Trophoblast cell (in vitro differentiated cells and primary cell): ENCODE measurements at regions not wholly inside any gene's neighbourhood (a gene's known extent, or its start where the extent isn't known, plus 50 kb on each side); places are given as distances from the start of the nearest gene placed in this dataset.

ENCODE experiments used
- DNase-seq, 2 donors: peaks; one replicate each; pipeline ENCODE4 v3.0.0-alpha.2; 2016
- H2AFZ ChIP-seq: 2 replicates; pipeline ENCODE4 v1.6.1; 2013; ENCODE audit warnings: low read length, moderate library complexity, mild to moderate bottlenecking; ENCODE audit not compliant: insufficient read depth, poor library complexity
- H2AK5ac ChIP-seq: 2 replicates; pipeline ENCODE4 v1.6.1; 2013; ENCODE audit warnings: mild to moderate bottlenecking, low read length
- H2BK120ac ChIP-seq: 2 replicates; pipeline ENCODE4 v1.6.1; 2013; ENCODE audit warnings: low read length, mild to moderate bottlenecking, moderate library complexity; ENCODE audit not compliant: insufficient read depth, poor library complexity
- H2BK12ac ChIP-seq: 2 replicates; pipeline ENCODE4 v1.6.1; 2013; ENCODE audit warnings: mild to moderate bottlenecking, low read length, moderate library complexity
- H2BK5ac ChIP-seq: 2 replicates; pipeline ENCODE4 v1.6.1; 2013; ENCODE audit warnings: low read length, low read depth, moderate library complexity, mild to moderate bottlenecking; ENCODE audit not compliant: poor library complexity
- H3K14ac ChIP-seq: 2 replicates; pipeline ENCODE4 v1.6.1; 2013; ENCODE audit warnings: mild to moderate bottlenecking, low read length
- H3K18ac ChIP-seq: 2 replicates; pipeline ENCODE4 v1.6.1; 2013; ENCODE audit warnings: mild to moderate bottlenecking, low read length
- H3K23ac ChIP-seq: 2 replicates; pipeline ENCODE4 v1.6.1; 2013; ENCODE audit warnings: low read length
- H3K27ac ChIP-seq: 2 replicates; pipeline ENCODE4 v1.5.1; 2013; ENCODE audit warnings: low read depth, mild to moderate bottlenecking, inconsistent platforms, low read length, moderate library complexity
- H3K27me3 ChIP-seq: 2 replicates; pipeline ENCODE4 v1.6.1; 2013; ENCODE audit warnings: inconsistent platforms, mild to moderate bottlenecking, low read length, moderate library complexity; ENCODE audit not compliant: insufficient read depth
- H3K36me3 ChIP-seq, 2 experiments: 1 replicate in 1 of 2; 2 replicates in 1 of 2; pipeline ENCODE4 v1.6.1; 2013; ENCODE audit warnings: low read length in 2 of 2, mild to moderate bottlenecking in 2 of 2, moderate library complexity in 1 of 2; ENCODE audit not compliant: insufficient read depth in 2 of 2, control insufficient read depth in 1 of 2
- H3K4ac ChIP-seq: 2 replicates; pipeline ENCODE4 v1.6.1; 2013; ENCODE audit warnings: low read depth, mild to moderate bottlenecking, low read length, moderate library complexity
- H3K4me1 ChIP-seq, 2 experiments: 1 replicate in 1 of 2; 2 replicates in 1 of 2; pipeline ENCODE4 v1.6.1; 2013; ENCODE audit warnings: low read length in 2 of 2, mild to moderate bottlenecking in 2 of 2, moderate library complexity in 1 of 2; ENCODE audit not compliant: insufficient read depth in 2 of 2, control insufficient read depth in 1 of 2
- H3K4me2 ChIP-seq: 2 replicates; pipeline ENCODE4 v1.6.1; 2013; ENCODE audit warnings: inconsistent platforms, mild to moderate bottlenecking, low read length, moderate library complexity
- H3K4me3 ChIP-seq: 2 replicates; pipeline ENCODE4 v1.5.1; 2013; ENCODE audit warnings: mild to moderate bottlenecking, low read depth, low read length, inconsistent platforms
- H3K79me1 ChIP-seq: one replicate; pipeline ENCODE4 v1.6.1; 2013; ENCODE audit warnings: low read length
- H3K79me2 ChIP-seq: 2 replicates; pipeline ENCODE4 v1.6.1; 2013; ENCODE audit warnings: low read length, mild to moderate bottlenecking; ENCODE audit not compliant: control insufficient read depth, insufficient read depth, poor library complexity
- H3K9ac ChIP-seq: 2 replicates; pipeline ENCODE4 v1.6.1; 2013; ENCODE audit warnings: mild to moderate bottlenecking, low read length
- H3K9me3 ChIP-seq: 2 replicates; pipeline ENCODE4 v1.6.1; 2013; ENCODE audit warnings: low read depth, mild to moderate bottlenecking, control low read depth, inconsistent platforms, low read length; ENCODE audit not compliant: insufficient read depth
- H4K12ac ChIP-seq: 2 replicates; pipeline ENCODE4 v1.6.1; 2013; ENCODE audit warnings: low read depth, mild to moderate bottlenecking, low read length, moderate library complexity
- H4K8ac ChIP-seq: 2 replicates; pipeline ENCODE4 v1.6.1; 2013; ENCODE audit warnings: low read depth, mild to moderate bottlenecking, low read length, moderate library complexity
- H4K91ac ChIP-seq: one replicate; pipeline ENCODE4 v1.6.1; 2013; ENCODE audit warnings: low read depth, mild to moderate bottlenecking, low read length, moderate library complexity
- WGBS: extraction: QIAGEN DNeasy Blood & Tissue Kit; methylation state at CpG from one replicate; pipeline ENCODE4 v1.1.7; 2013; ENCODE audit warnings: missing lambda C conversion rate; ENCODE audit not compliant: insufficient read length, insufficient coverage; ENCODE audit errors: extremely low coverage; 5-methylcytosine and 5-hydroxymethylcytosine counted together

- no peaks in the 10 kb centered on the region for H3K9me3 ChIP-seq
- no peak overlapping the region for H3K27ac ChIP-seq
- H3K27me3 ChIP-seq: no peaks in the 10 kb centered on the region
- no peak overlapping the region for H3K4me3 ChIP-seq
- H3K4ac ChIP-seq: no peak overlapping the region
- H4K12ac ChIP-seq: no peak overlapping the region
- no peak overlapping the region for H4K91ac ChIP-seq
- H3K4me1 ChIP-seq: no peaks in the 10 kb centered on the region
- H2BK5ac ChIP-seq: no peak overlapping the region
- no peak overlapping the region for H4K8ac ChIP-seq
- H3K18ac ChIP-seq: no peak overlapping the region
- H2BK120ac ChIP-seq: no peak overlapping the region
- H3K79me2 ChIP-seq: no peaks in the 10 kb centered on the region
- no peak overlapping the region for H3K4me2 ChIP-seq
- H2BK12ac ChIP-seq: no peak overlapping the region
- no peak overlapping the region for H3K9ac ChIP-seq
- H3K36me3 ChIP-seq: no peaks in the 10 kb centered on the region
- no peak overlapping the region for H3K14ac ChIP-seq
- H3K79me1 ChIP-seq: no peaks in the 10 kb centered on the region
- WGBS: no CpG with 5 or more reads among the region's 4 CpGs
- DNase-seq: peak in 1 of 2 donors; percentile 20
- no peak overlapping the region for H3K23ac ChIP-seq
- no peak overlapping the region for H2AK5ac ChIP-seq
- H2AFZ ChIP-seq: no peak overlapping the region
Observed at GRCh38 chr12:127238107-127238506, 1028.9 kb upstream of the TMEM132C start.

GRCh38 chr12:127239781-127240180 is 1027.2 kb upstream of the TMEM132C start:
- H3K14ac ChIP-seq: no peak overlapping the region
- no peak overlapping the region for H3K4me2 ChIP-seq
- H3K9me3 ChIP-seq: no peaks in the 10 kb centered on the region
- H2BK5ac ChIP-seq: no peak overlapping the region
- H3K4me3 ChIP-seq: no peak overlapping the region
- H3K36me3 ChIP-seq: no peaks in the 10 kb centered on the region
- H2BK12ac ChIP-seq: no peak overlapping the region
- no peak overlapping the region for H2AFZ ChIP-seq
- DNase-seq: no peak
- H3K79me1 ChIP-seq: no peaks in the 10 kb centered on the region
- H4K8ac ChIP-seq: no peak overlapping the region
- no peak overlapping the region for H4K91ac ChIP-seq
- no peak overlapping the region for H3K27ac ChIP-seq
- no peak overlapping the region for H4K12ac ChIP-seq
- H3K23ac ChIP-seq: no peak overlapping the region
- WGBS: no CpG with 5 or more reads among the region's 6 CpGs
- no peaks in the 10 kb centered on the region for H3K27me3 ChIP-seq
- H3K4me1 ChIP-seq: no peaks in the 10 kb centered on the region
- no peak overlapping the region for H2BK120ac ChIP-seq
- H2AK5ac ChIP-seq: no peak overlapping the region
- no peak overlapping the region for H3K9ac ChIP-seq
- H3K79me2 ChIP-seq: no peaks in the 10 kb centered on the region
- H3K4ac ChIP-seq: no peak overlapping the region
- no peak overlapping the region for H3K18ac ChIP-seq

- H4K91ac ChIP-seq: no peak overlapping the region
- H3K79me1 ChIP-seq: no peaks in the 10 kb centered on the region
- no peak overlapping the region for H4K12ac ChIP-seq
- no peak overlapping the region for H2AK5ac ChIP-seq
- no peak overlapping the region for H3K27ac ChIP-seq
- no peak overlapping the region for H4K8ac ChIP-seq
- no peak overlapping the region for H3K4me3 ChIP-seq
- no peaks in the 10 kb centered on the region for H3K79me2 ChIP-seq
- no peak overlapping the region for H2BK12ac ChIP-seq
- no peak overlapping the region for H2AFZ ChIP-seq
- H3K9ac ChIP-seq: no peak overlapping the region
- no peak overlapping the region for H3K14ac ChIP-seq
- DNase-seq: no peak
- H3K9me3 ChIP-seq: no peaks in the 10 kb centered on the region
- H3K4ac ChIP-seq: no peak overlapping the region
- H3K27me3 ChIP-seq: no peaks in the 10 kb centered on the region
- H3K4me1 ChIP-seq: no peaks in the 10 kb centered on the region
- no peak overlapping the region for H2BK5ac ChIP-seq
- H3K36me3 ChIP-seq: no peaks in the 10 kb centered on the region
- no peak overlapping the region for H3K18ac ChIP-seq
- H3K23ac ChIP-seq: no peak overlapping the region
- no peak overlapping the region for H2BK120ac ChIP-seq
- no CpG with 5 or more reads among the region's 6 CpGs for WGBS
- no peak overlapping the region for H3K4me2 ChIP-seq
Observed at GRCh38 chr12:127240249-127240929, 1026.6 kb upstream of the TMEM132C start.

GRCh38 chr12:127241072-127241817 is 1025.7 kb upstream of the TMEM132C start:
- H3K23ac ChIP-seq: no peak overlapping the region
- H3K27ac ChIP-seq: no peak overlapping the region
- H3K4ac ChIP-seq: no peak overlapping the region
- no peak overlapping the region for H2AFZ ChIP-seq
- WGBS: no CpG with 5 or more reads among the region's 8 CpGs
- H3K9me3 ChIP-seq: no peaks in the 10 kb centered on the region
- H2BK12ac ChIP-seq: no peak overlapping the region
- no peak overlapping the region for H3K14ac ChIP-seq
- H3K79me2 ChIP-seq: no peaks in the 10 kb centered on the region
- H3K36me3 ChIP-seq: no peaks in the 10 kb centered on the region
- no peak overlapping the region for H4K8ac ChIP-seq
- H3K27me3 ChIP-seq: no peaks in the 10 kb centered on the region
- no peak overlapping the region for H3K4me2 ChIP-seq
- no peak overlapping the region for H4K91ac ChIP-seq
- no peaks in the 10 kb centered on the region for H3K4me1 ChIP-seq
- no peak overlapping the region for H2BK120ac ChIP-seq
- no peak overlapping the region for H3K9ac ChIP-seq
- H3K79me1 ChIP-seq: no peaks in the 10 kb centered on the region
- H4K12ac ChIP-seq: no peak overlapping the region
- no peak overlapping the region for H3K4me3 ChIP-seq
- no peak overlapping the region for H3K18ac ChIP-seq
- no peak overlapping the region for H2BK5ac ChIP-seq
- H2AK5ac ChIP-seq: no peak overlapping the region
- DNase-seq: peak; percentile 23 to 42
